ENCODE measurements at regions not wholly inside any gene's neighbourhood (a gene's known extent, or its start where the extent isn't known, plus 50 kb on each side); places are given as distances from the start of the nearest gene placed in this dataset.

- TF ChIP-seq CTCF (conservative IDR thresholded peaks at IDR 0.05; ENCODE audit: low read depth, low read length), result no peak
- peak; percentile 12 for DNase-seq (ENCODE audit: low read depth)
- H3K4me3 ChIP-seq (ENCODE audit: low read depth, low read length), result no peak overlapping the region
These were observed 75.7 kb downstream of the ZC3H11B start for GRCh38 chr1:219537223-219537631.

- DNase-seq (ENCODE audit: low read depth), result no peak
- no peak for TF ChIP-seq CTCF (conservative IDR thresholded peaks at IDR 0.05; ENCODE audit: low read depth, low read length)
- H3K4me3 ChIP-seq (ENCODE audit: low read depth, low read length), result no peak overlapping the region
These were observed 76.9 kb downstream of the ZC3H11B start for GRCh38 chr1:219536038-219536437.

- no peak for TF ChIP-seq CTCF (conservative IDR thresholded peaks at IDR 0.05; ENCODE audit: low read depth, low read length)
- H3K4me3 ChIP-seq (ENCODE audit: low read depth, low read length), result no peak overlapping the region
- peak; percentile 5 for DNase-seq (ENCODE audit: low read depth)
These were observed 77.9 kb downstream of the ZC3H11B start for GRCh38 chr1:219534991-219535390.

GRCh38 chr1:219533280-219533679 lies 79.6 kb downstream of the ZC3H11B start:
- TF ChIP-seq CTCF (conservative IDR thresholded peaks at IDR 0.05; ENCODE audit: low read depth, low read length), result no peak
- H3K4me3 ChIP-seq (ENCODE audit: low read depth, low read length), result no peak overlapping the region
- DNase-seq (ENCODE audit: low read depth), result peak; percentile 40

- no peak for DNase-seq (ENCODE audit: low read depth)
- no peak for TF ChIP-seq CTCF (conservative IDR thresholded peaks at IDR 0.05; ENCODE audit: low read depth, low read length)
- H3K4me3 ChIP-seq (ENCODE audit: low read depth, low read length), result no peak overlapping the region
These were observed 83.8 kb downstream of the ZC3H11B start for GRCh38 chr1:219529116-219529515.

- no peak for TF ChIP-seq CTCF (conservative IDR thresholded peaks at IDR 0.05; ENCODE audit: low read depth, low read length)
- DNase-seq (ENCODE audit: low read depth), result no peak
- no peak overlapping the region for H3K4me3 ChIP-seq (ENCODE audit: low read depth, low read length)
These were observed 84.3 kb downstream of the ZC3H11B start for GRCh38 chr1:219528633-219529032.

GRCh38 chr1:219527994-219528393 lies 84.9 kb downstream of the ZC3H11B start:
- TF ChIP-seq CTCF (conservative IDR thresholded peaks at IDR 0.05; ENCODE audit: low read depth, low read length), result no peak
- DNase-seq (ENCODE audit: low read depth), result no peak
- H3K4me3 ChIP-seq (ENCODE audit: low read depth, low read length), result no peak overlapping the region

All from choroid plexus epithelial cell (primary cell).